AG04450 (cell line): ENCODE measurements at regions not wholly inside any gene's neighbourhood (a gene's known extent, or its start where the extent isn't known, plus 50 kb on each side); places are given as distances from the start of the nearest gene placed in this dataset.

Experiments
- CTCF ChIA-PET: fragments of 300-600, 350-600 bp; formaldehyde crosslinking; extraction: SDS; loops from one replicate; lab custom pipeline; 2022; ENCODE audit warnings: antibody characterized with exemption, inconsistent platforms; lab: Charles Lee
- POLR2A ChIA-PET: fragments of 350-600 bp; formaldehyde crosslinking; extraction: SDS; loops from one replicate; lab custom pipeline; 2021; ENCODE audit warnings: antibody characterized with exemption, inconsistent platforms; lab: Yijun Ruan, JAX
- DNase-seq: peaks from one replicate; pipeline ENCODE4 v3.0.0-alpha.2; 2011; ENCODE audit warnings: low read depth, low spot score
- H3K27ac ChIP-seq: one replicate; pipeline ENCODE4 v1.5.1; 2012; ENCODE audit warnings: low read depth, low read length, control low read depth
- H3K27me3 ChIP-seq: one replicate; pipeline ENCODE4 v1.6.0; 2012; ENCODE audit warnings: low read length; ENCODE audit not compliant: control insufficient read depth, insufficient read depth
- H3K4me3 ChIP-seq: 2 replicates; pipeline ENCODE4 v1.5.1; 2011; ENCODE audit warnings: mild to moderate bottlenecking, low read depth, low read length, control low read depth
- H3K9me3 ChIP-seq: 2 replicates; pipeline ENCODE4 v1.5.1; 2012; ENCODE audit warnings: low read length; ENCODE audit not compliant: control insufficient read depth, insufficient read depth
- CTCF ChIP-seq: IDR thresholded peaks from 2 replicates; pipeline ENCODE4 v1.5.1; 2011; ENCODE audit warnings: low read depth, low read length, control low read depth, inconsistent platforms

GRCh38 chr5:166781737-166782136, 1509.7 kb upstream of the WWC1 start:
- CTCF ChIA-PET = no interaction called here

GRCh38 chr5:166784545-166785078, 1506.8 kb upstream of the WWC1 start:
- no peak overlapping the region for H3K27ac ChIP-seq
- H3K4me3 ChIP-seq = no peak overlapping the region
- ChIA-PET POLR2A (no interaction called here), CTCF (no interaction called here)
- no peak for DNase-seq
- H3K27me3 ChIP-seq = no peaks in the 10 kb centered on the region
- H3K9me3 ChIP-seq = peaks cover 34% of the 10 kb centered on the region
- no peak for TF ChIP-seq CTCF

More at GRCh38 chr5:166781737-166782136, 1509.7 kb upstream of the WWC1 start:
- POLR2A ChIA-PET = no interaction called here
- H3K4me3 ChIP-seq = no peak overlapping the region
- no peak for TF ChIP-seq CTCF
- no peak overlapping the region for H3K27ac ChIP-seq
- DNase-seq = no peak
- no peaks in the 10 kb centered on the region for H3K27me3 ChIP-seq
- peaks cover 25% of the 10 kb centered on the region for H3K9me3 ChIP-seq

GRCh38 chr5:166786178-166786577, 1505.3 kb upstream of the WWC1 start:
- Histone ChIP-seq H3K4me3 (no peak overlapping the region), H3K27me3 (no peaks in the 10 kb centered on the region), H3K9me3 (peaks cover 35% of the 10 kb centered on the region), H3K27ac (no peak overlapping the region)
- ChIA-PET CTCF (no interaction called here), POLR2A (no interaction called here)
- TF ChIP-seq CTCF = no peak
- no peak for DNase-seq

- TF ChIP-seq CTCF = no peak
- Histone ChIP-seq H3K9me3 (peaks cover 35% of the 10 kb centered on the region), H3K27me3 (no peaks in the 10 kb centered on the region), H3K27ac (no peak overlapping the region), H3K4me3 (no peak overlapping the region)
- POLR2A ChIA-PET = no interaction called here
- no peak for DNase-seq
- CTCF ChIA-PET = no interaction called here
Measured at GRCh38 chr5:166786889-166787288, 1504.6 kb upstream of the WWC1 start.

- no peak overlapping the region for H3K4me3 ChIP-seq
- no peak overlapping the region for H3K27ac ChIP-seq
- H3K27me3 ChIP-seq = no peaks in the 10 kb centered on the region
- CTCF ChIA-PET = no interaction called here
- H3K9me3 ChIP-seq = peaks cover 36% of the 10 kb centered on the region
- DNase-seq = no peak
- POLR2A ChIA-PET = no interaction called here
- TF ChIP-seq CTCF = no peak
Measured at GRCh38 chr5:166788050-166788449, 1503.4 kb upstream of the WWC1 start.
